H9 (cell line): ENCODE measurements at regions not wholly inside any gene's neighbourhood (a gene's known extent, or its start where the extent isn't known, plus 50 kb on each side); places are given as distances from the start of the nearest gene placed in this dataset.

Experiments
- DNase-seq: peaks from one replicate; pipeline ENCODE4 v3.0.0-alpha.2; 2017
- H2AFZ ChIP-seq: one replicate; pipeline ENCODE4 v1.6.1; 2013; ENCODE audit warnings: mild to moderate bottlenecking, low read length, control low read depth, moderate library complexity
- H2AK5ac ChIP-seq: 2 replicates; pipeline ENCODE4 v1.6.1; 2013; ENCODE audit warnings: low read length, control low read depth, mixed read lengths; ENCODE audit not compliant: insufficient read length
- H2BK120ac ChIP-seq: one replicate; pipeline ENCODE4 v1.6.1; 2013; ENCODE audit warnings: low read depth, mild to moderate bottlenecking, low read length, control low read depth, inconsistent platforms; ENCODE audit not compliant: poor library complexity, severe bottlenecking
- H2BK12ac ChIP-seq: 2 replicates; pipeline ENCODE4 v1.6.1; 2013; ENCODE audit warnings: low read length, control low read depth, mixed read lengths, low read depth; ENCODE audit not compliant: insufficient read length
- H2BK15ac ChIP-seq: 2 replicates; pipeline ENCODE4 v1.6.1; 2013; ENCODE audit warnings: low read depth, low read length, control low read depth
- H2BK20ac ChIP-seq: one replicate; pipeline ENCODE4 v1.6.1; 2013; ENCODE audit warnings: low read depth, mild to moderate bottlenecking, low read length, control low read depth, inconsistent platforms; ENCODE audit not compliant: poor library complexity, severe bottlenecking
- H2BK5ac ChIP-seq: 2 replicates; pipeline ENCODE4 v1.6.1; 2013; ENCODE audit warnings: low read length, control low read depth, mixed read lengths; ENCODE audit not compliant: insufficient read length
- H3K14ac ChIP-seq: 2 replicates; pipeline ENCODE4 v1.6.1; 2013; ENCODE audit warnings: low read length, control low read depth; ENCODE audit not compliant: insufficient read depth
- H3K18ac ChIP-seq: 2 replicates; pipeline ENCODE4 v1.6.1; 2013; ENCODE audit warnings: low read depth, mild to moderate bottlenecking, mixed read lengths, low read length, control low read depth; ENCODE audit not compliant: insufficient read length
- H3K23ac ChIP-seq: 2 replicates; pipeline ENCODE4 v1.6.1; 2013; ENCODE audit warnings: low read length, control low read depth, mixed read lengths, low read depth; ENCODE audit not compliant: insufficient read length
- H3K23me2 ChIP-seq: 2 replicates; pipeline ENCODE4 v1.6.1; 2013; ENCODE audit warnings: low read depth, mild to moderate bottlenecking, mixed read lengths, low read length, control low read depth; ENCODE audit not compliant: insufficient read length, poor library complexity, severe bottlenecking
- H3K27ac ChIP-seq: 2 replicates; pipeline ENCODE4 v1.5.1; 2013; ENCODE audit warnings: low read length, control low read depth, mixed read lengths, low read depth; ENCODE audit not compliant: insufficient read length
- H3K27me3 ChIP-seq: 2 replicates; pipeline ENCODE4 v1.6.1; 2013; ENCODE audit warnings: low read length, control low read depth, inconsistent platforms; ENCODE audit not compliant: insufficient read depth
- H3K4ac ChIP-seq: 2 replicates; pipeline ENCODE4 v1.6.1; 2013; ENCODE audit warnings: low read depth, mild to moderate bottlenecking, control low read depth, inconsistent platforms, low read length, moderate library complexity
- H3K4me1 ChIP-seq: 2 replicates; pipeline ENCODE4 v1.6.1; 2013; ENCODE audit warnings: low read length, control low read depth, inconsistent platforms; ENCODE audit not compliant: insufficient read depth
- H3K4me2 ChIP-seq: 2 replicates; pipeline ENCODE4 v1.6.1; 2013; ENCODE audit warnings: low read length, control low read depth, mixed read lengths; ENCODE audit not compliant: insufficient read length, insufficient read depth
- H3K56ac ChIP-seq: 2 replicates; pipeline ENCODE4 v1.6.1; 2013; ENCODE audit warnings: low read depth, mild to moderate bottlenecking, mixed read lengths, low read length, control low read depth; ENCODE audit not compliant: insufficient read length
- H3K79me1 ChIP-seq: 2 replicates; pipeline ENCODE4 v1.6.1; 2013; ENCODE audit warnings: low read depth, mild to moderate bottlenecking, moderate library complexity, low read length, control low read depth, inconsistent platforms; ENCODE audit not compliant: insufficient read depth, poor library complexity, severe bottlenecking
- H3K79me2 ChIP-seq: 2 replicates; pipeline ENCODE4 v1.6.1; 2013; ENCODE audit warnings: low read length, control low read depth, inconsistent platforms; ENCODE audit not compliant: insufficient read depth
- H3K9ac ChIP-seq: 2 replicates; pipeline ENCODE4 v1.6.1; 2013; ENCODE audit warnings: low read length, control low read depth, mixed read lengths; ENCODE audit not compliant: insufficient read length; ENCODE audit errors: extremely low read depth
- H3K9me3 ChIP-seq: one replicate; pipeline ENCODE4 v1.6.1; 2013; ENCODE audit warnings: low read depth, low read length, inconsistent platforms; ENCODE audit not compliant: control insufficient read depth
- H3T11ph ChIP-seq: one replicate; pipeline ENCODE4 v1.6.1; 2013; ENCODE audit warnings: mild to moderate bottlenecking, low read length, control low read depth, inconsistent platforms
- H4K20me1 ChIP-seq: one replicate; pipeline ENCODE4 v1.6.1; 2013; ENCODE audit not compliant: control insufficient read depth, insufficient read length, insufficient read depth
- H4K5ac ChIP-seq: 2 replicates; pipeline ENCODE4 v1.6.1; 2013; ENCODE audit warnings: low read depth, mild to moderate bottlenecking, mixed read lengths, low read length, control low read depth; ENCODE audit not compliant: insufficient read length
- H4K8ac ChIP-seq: replicated peaks from 2 replicates; pipeline ENCODE4 v1.6.1; 2013; ENCODE audit warnings: low read length, control low read depth, mixed read lengths, low read depth; ENCODE audit not compliant: insufficient read length
- H4K91ac ChIP-seq: 2 replicates; pipeline ENCODE4 v1.6.1; 2013; ENCODE audit warnings: low read depth, mild to moderate bottlenecking, moderate library complexity, mixed read lengths, low read length, control low read depth; ENCODE audit not compliant: insufficient read length
- H3K27ac Mint-ChIP-seq, 3 experiments: 2 replicates in 2 of 3; 3 replicates in 1 of 3; pipeline ENCODE4 v1.8.0; 2020 to 2021; ENCODE audit warnings: mixed read lengths in 3 of 3, mild to moderate bottlenecking in 1 of 3, moderate library complexity in 1 of 3
- H3K27me3 Mint-ChIP-seq: 2 replicates; pipeline ENCODE4 v1.8.0; 2021; ENCODE audit warnings: low read depth, mild to moderate bottlenecking, moderate library complexity, mixed read lengths
- H3K36me3 Mint-ChIP-seq, 3 experiments: 2 replicates in 2 of 3; 3 replicates in 1 of 3; pipeline ENCODE4 v1.8.0; 2020 to 2021; ENCODE audit warnings: low read depth in 3 of 3, mixed read lengths in 3 of 3; ENCODE audit not compliant: insufficient read depth in 1 of 3
- H3K4me1 Mint-ChIP-seq, 2 experiments: 2 replicates each; pipeline ENCODE4 v1.8.0; 2020; ENCODE audit warnings: mixed read lengths in 2 of 2
- H3K4me3 Mint-ChIP-seq, 2 experiments: 2 replicates in 1 of 2; 3 replicates in 1 of 2; pipeline ENCODE4 v1.8.0; 2020 to 2021; ENCODE audit warnings: mild to moderate bottlenecking in 2 of 2, mixed read lengths in 2 of 2, moderate library complexity in 1 of 2
- H3K9me3 Mint-ChIP-seq, 2 experiments: 2 replicates in 1 of 2; 3 replicates in 1 of 2; pipeline ENCODE4 v1.8.0; 2020; ENCODE audit warnings: mild to moderate bottlenecking in 2 of 2, mixed read lengths in 2 of 2, moderate library complexity in 1 of 2
- CTCF ChIP-seq: fragments of 200-600 bp; sonication (generic); conservative IDR thresholded peaks from 3 replicates; pipeline ENCODE4 v1.8.0; 2021; ENCODE audit warnings: antibody characterized with exemption, mild to moderate bottlenecking
- WGBS: extraction: QIAGEN DNeasy Blood & Tissue Kit; methylation state at CpG from one replicate; pipeline ENCODE4 v1.1.7; 2013; ENCODE audit warnings: missing lambda C conversion rate, low lambda C conversion rate, mixed read lengths; ENCODE audit not compliant: insufficient read length; ENCODE audit errors: extremely low coverage; 5-methylcytosine and 5-hydroxymethylcytosine counted together

GRCh38 chr20:23193801-23194384, 107.8 kb upstream of the CD93 start:
- H3K23me2 ChIP-seq: no peaks in the 10 kb centered on the region
- no peaks in the 10 kb centered on the region for H3K27me3 ChIP-seq
- no CpG with 5 or more reads among the region's 5 CpGs for WGBS
- no peak overlapping the region for H3K18ac ChIP-seq
- H3K79me1 ChIP-seq: no peaks in the 10 kb centered on the region
- H4K20me1 ChIP-seq: no peaks in the 10 kb centered on the region
- no peak overlapping the region for H3K4ac ChIP-seq
- no peak overlapping the region for H2BK15ac ChIP-seq
- no peak overlapping the region for H2BK120ac ChIP-seq
- H3K4me1 ChIP-seq: no peaks in the 10 kb centered on the region
- no peak overlapping the region for H3K23ac ChIP-seq
- no peak overlapping the region for H2BK5ac ChIP-seq
- no peak overlapping the region for H3K4me3 Mint-ChIP-seq
- no peak overlapping the region for H3K27ac ChIP-seq
- no peak overlapping the region for H3K4me2 ChIP-seq
- H3K79me2 ChIP-seq: no peaks in the 10 kb centered on the region
- DNase-seq: no peak
- peaks cover 8 to 9% of the 10 kb centered on the region in 2 experiments; a peak in 4 of 5 replicates for H3K9me3 Mint-ChIP-seq
- H4K91ac ChIP-seq: no peak overlapping the region
- no peak overlapping the region for H2AK5ac ChIP-seq
- H2AFZ ChIP-seq: no peak overlapping the region
- no peak overlapping the region for H3T11ph ChIP-seq
- H3K27me3 Mint-ChIP-seq: peaks cover 10% of the 10 kb centered on the region
- no peak overlapping the region for H2BK12ac ChIP-seq
- TF ChIP-seq CTCF: no peak
- no peak overlapping the region for H3K14ac ChIP-seq
- H3K56ac ChIP-seq: no peak overlapping the region
- no peaks in the 10 kb centered on the region for H3K9me3 ChIP-seq
- H4K8ac ChIP-seq: no peak overlapping the region
- H3K9ac ChIP-seq: no peak overlapping the region
- H3K27ac Mint-ChIP-seq: no peak overlapping the region
- no peak overlapping the region for H2BK20ac ChIP-seq
- no peak overlapping the region for H4K5ac ChIP-seq
- no peaks in the 10 kb centered on the region for H3K4me1 Mint-ChIP-seq
- H3K36me3 Mint-ChIP-seq: peaks cover 0 to 8% (median 0%) of the 10 kb centered on the region in 3 experiments; a peak in 1 of 7 replicates
